Sigmoid colon (tissue), 6 donors: ENCODE measurements at regions not wholly inside any gene's neighbourhood (a gene's known extent, or its start where the extent isn't known, plus 50 kb on each side); places are given as distances from the start of the nearest gene placed in this dataset.
A peak's percentile ranks its signal among the peaks of the same experiment; 100 is the strongest.

Experiments used
- DNase-seq: peaks from one replicate; pipeline ENCODE4 v3.0.0-alpha.2; 2019
- H3K27ac ChIP-seq, 4 donors: fragments of 200-600 bp; sonication (generic); one replicate each; pipeline ENCODE4 v1.5.1; 2016 to 2019; ENCODE audit warnings: mild to moderate bottlenecking in 1 of 4
- H3K27me3 ChIP-seq, 3 donors: fragments of 200-600 bp; sonication (generic); one replicate each; pipeline ENCODE4 v1.5.1; 2019; ENCODE audit warnings: mild to moderate bottlenecking in 1 of 3
- H3K36me3 ChIP-seq, 4 donors: fragments of 200-600 bp; sonication (generic); one replicate each; pipeline ENCODE4 v1.5.1; 2016 to 2019
- H3K4me1 ChIP-seq, 4 donors: fragments of 200-600 bp; sonication (generic); one replicate each; pipeline ENCODE4 v1.5.1; 2017 to 2019
- H3K4me3 ChIP-seq, 4 donors: fragments of 200-600 bp; sonication (generic); one replicate each; pipeline ENCODE4 v1.5.1; 2017 to 2019; ENCODE audit warnings: mild to moderate bottlenecking in 2 of 4, moderate library complexity in 1 of 4
- H3K9me3 ChIP-seq, 4 donors: fragments of 200-600 bp in 3 of 4; sonication (generic) in 3 of 4; one replicate each; pipeline versions ENCODE4 v1.5.1 to v1.6.1; 2013 to 2019
- EP300 ChIP-seq, 4 donors: sonication (generic); formaldehyde crosslinking; IDR thresholded peaks; one replicate each; pipeline ENCODE4 v1.6.1; 2017; ENCODE audit warnings: antibody characterized with exemption in 4 of 4
- POLR2A ChIP-seq, 2 donors: fragments of 450-650 bp; IDR thresholded peaks; one replicate each; pipeline ENCODE4 v1.6.1; 2016; ENCODE audit warnings: antibody characterized with exemption in 2 of 2, mild to moderate bottlenecking in 2 of 2, moderate library complexity in 2 of 2
- POLR2AphosphoS5 ChIP-seq, 4 donors: sonication (generic); formaldehyde crosslinking; IDR thresholded peaks; one replicate each; pipeline ENCODE4 v1.6.1; 2017; ENCODE audit warnings: antibody characterized with exemption in 4 of 4
- WGBS, 2 donors: extraction: QIAGEN DNeasy Blood & Tissue Kit; methylation state at CpG; one replicate each; pipeline ENCODE4 v1.1.7; 2013; 5-methylcytosine and 5-hydroxymethylcytosine counted together
- intact Hi-C: fragments of 100-400 bp; cut with DNase I; formaldehyde crosslinking; loops from one replicate; pipeline ENCODE4 v1.15.1; 2023
- TF ChIP-seq, protein P1 (sequence below), 4 experiments: fragments of 450-650 bp in 3 of 4; fragments of 200-600 bp in 1 of 4; IDR thresholded peaks; one replicate each; pipeline ENCODE4 v1.5.1; 2016 to 2019; ENCODE audit warnings: antibody characterized with exemption in 4 of 4, mild to moderate bottlenecking in 3 of 4, moderate library complexity in 2 of 4
- donor health status: healthy with polysubstance abuse.
- donor health status: healthy.

DNA sequence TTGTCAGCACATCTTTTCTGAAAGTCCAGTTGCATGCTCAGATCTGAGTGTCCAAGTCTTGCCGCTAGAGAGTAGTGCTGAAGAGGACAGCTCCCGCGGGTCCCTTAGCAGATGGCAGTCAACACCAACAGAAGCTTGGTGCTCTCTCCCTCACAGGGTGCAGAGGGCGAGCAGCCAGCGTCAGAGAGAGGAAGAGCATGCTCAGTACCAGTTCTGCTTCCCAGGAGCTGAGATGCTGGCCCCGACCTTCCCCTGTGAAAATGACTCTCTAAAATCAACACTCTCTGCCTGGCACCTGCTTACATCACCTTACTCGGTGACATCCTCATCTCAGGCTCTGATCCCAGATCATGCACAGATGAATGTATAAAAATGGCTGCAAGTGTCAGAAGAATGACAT, 86.0 kb upstream of the TWIST2 start:
- WGBS, 2 donors = 22 to 23% methylated on average over 7 of the region's 7 CpGs
- no peak for TF ChIP-seq POLR2A (IDR thresholded peaks at IDR 0.05)
- TF ChIP-seq, protein P1, sequence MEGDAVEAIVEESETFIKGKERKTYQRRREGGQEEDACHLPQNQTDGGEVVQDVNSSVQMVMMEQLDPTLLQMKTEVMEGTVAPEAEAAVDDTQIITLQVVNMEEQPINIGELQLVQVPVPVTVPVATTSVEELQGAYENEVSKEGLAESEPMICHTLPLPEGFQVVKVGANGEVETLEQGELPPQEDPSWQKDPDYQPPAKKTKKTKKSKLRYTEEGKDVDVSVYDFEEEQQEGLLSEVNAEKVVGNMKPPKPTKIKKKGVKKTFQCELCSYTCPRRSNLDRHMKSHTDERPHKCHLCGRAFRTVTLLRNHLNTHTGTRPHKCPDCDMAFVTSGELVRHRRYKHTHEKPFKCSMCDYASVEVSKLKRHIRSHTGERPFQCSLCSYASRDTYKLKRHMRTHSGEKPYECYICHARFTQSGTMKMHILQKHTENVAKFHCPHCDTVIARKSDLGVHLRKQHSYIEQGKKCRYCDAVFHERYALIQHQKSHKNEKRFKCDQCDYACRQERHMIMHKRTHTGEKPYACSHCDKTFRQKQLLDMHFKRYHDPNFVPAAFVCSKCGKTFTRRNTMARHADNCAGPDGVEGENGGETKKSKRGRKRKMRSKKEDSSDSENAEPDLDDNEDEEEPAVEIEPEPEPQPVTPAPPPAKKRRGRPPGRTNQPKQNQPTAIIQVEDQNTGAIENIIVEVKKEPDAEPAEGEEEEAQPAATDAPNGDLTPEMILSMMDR (IDR thresholded peaks at IDR 0.05) = no peak
- no peak for TF ChIP-seq POLR2AphosphoS5 (IDR thresholded peaks at IDR 0.05)
- TF ChIP-seq EP300 (IDR thresholded peaks at IDR 0.05) = no peak
- H3K27ac ChIP-seq = no peak overlapping the region
- peaks cover 0 to 6% (median 0%) of the 10 kb centered on the region in 3 donors for H3K27me3 ChIP-seq
- intact Hi-C loops = no loop called here
- H3K36me3 ChIP-seq = no peaks in the 10 kb centered on the region
- H3K9me3 ChIP-seq = no peaks in the 10 kb centered on the region
- no peaks in the 10 kb centered on the region for H3K4me1 ChIP-seq
- no peak for DNase-seq
- H3K4me3 ChIP-seq = no peak overlapping the region

DNA sequence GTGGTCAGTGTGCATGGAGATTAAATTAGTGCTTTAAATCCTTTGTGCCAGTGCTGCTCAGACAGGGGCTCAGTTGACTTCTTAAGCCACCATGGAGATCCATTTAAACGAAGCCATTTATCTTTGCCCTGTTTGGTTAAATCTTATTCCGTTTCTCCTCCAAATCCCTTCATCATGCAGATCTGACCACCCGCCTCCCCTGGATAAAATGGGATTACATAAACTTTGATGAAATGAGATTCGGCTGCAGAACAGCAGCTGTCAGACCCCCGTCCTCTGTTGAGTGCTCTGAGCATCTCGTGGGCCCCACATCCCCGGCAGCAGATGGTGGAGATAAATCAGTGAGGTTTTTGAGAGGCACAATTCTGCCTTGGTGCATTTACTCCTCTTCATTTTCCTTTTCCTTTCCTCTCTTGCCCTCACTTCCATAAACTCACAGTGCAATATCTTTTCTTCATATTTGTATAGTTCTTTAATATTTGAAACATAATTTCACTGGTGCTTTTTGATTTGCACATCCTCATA, 84.4 kb upstream of the TWIST2 start:
- no peak overlapping the region for H3K4me3 ChIP-seq
- WGBS, 2 donors = 63% methylated on average over 7 of the region's 7 CpGs
- H3K27ac ChIP-seq = no peak overlapping the region
- intact Hi-C loops = no loop called here
- no peak for TF ChIP-seq EP300 (IDR thresholded peaks at IDR 0.05)
- TF ChIP-seq POLR2A (IDR thresholded peaks at IDR 0.05) = no peak
- TF ChIP-seq POLR2AphosphoS5 (IDR thresholded peaks at IDR 0.05) = no peak
- TF ChIP-seq, protein P1 (IDR thresholded peaks at IDR 0.05) = no peak
- DNase-seq = no peak
- H3K27me3 ChIP-seq = peaks cover 0 to 6% (median 0%) of the 10 kb centered on the region in 3 donors
- H3K9me3 ChIP-seq = no peaks in the 10 kb centered on the region
- no peaks in the 10 kb centered on the region for H3K36me3 ChIP-seq
- no peaks in the 10 kb centered on the region for H3K4me1 ChIP-seq

DNA sequence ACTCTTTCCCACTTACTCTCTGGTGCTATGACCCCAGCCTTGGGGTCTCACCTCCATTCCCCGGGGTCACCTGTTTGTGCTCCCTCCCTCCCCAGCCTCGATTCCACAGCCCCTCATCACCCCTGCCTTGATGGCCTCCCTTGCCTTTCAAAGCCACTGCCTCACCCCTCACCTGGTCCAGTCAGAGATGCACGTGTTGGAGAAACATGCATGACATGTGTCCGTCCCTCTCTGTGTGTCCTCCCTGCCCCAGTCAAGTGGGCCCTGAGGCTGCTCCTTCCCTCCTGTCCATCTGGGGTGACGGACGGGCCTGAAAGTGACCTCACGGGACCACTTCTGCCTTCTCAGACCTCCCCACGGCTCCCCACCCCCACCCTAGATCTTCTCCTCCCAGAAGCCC, 82.3 kb upstream of the TWIST2 start:
- intact Hi-C loops = no loop called here
- Histone ChIP-seq H3K9me3 (no peaks in the 10 kb centered on the region), H3K27me3 (peaks cover 0 to 6% (median 0%) of the 10 kb centered on the region in 3 donors), H3K27ac (no peak overlapping the region), H3K4me3 (no peak overlapping the region), H3K36me3 (no peaks in the 10 kb centered on the region), H3K4me1 (no peaks in the 10 kb centered on the region)
- TF ChIP-seq POLR2A (IDR thresholded peaks at IDR 0.05) (no peak), EP300 (IDR thresholded peaks at IDR 0.05) (no peak), POLR2AphosphoS5 (IDR thresholded peaks at IDR 0.05) (no peak)
- TF ChIP-seq, protein P1 (IDR thresholded peaks at IDR 0.05) = no peak
- DNase-seq = no peak
- WGBS, 2 donors = 70 to 74% methylated on average over 8 of the region's 8 CpGs

DNA sequence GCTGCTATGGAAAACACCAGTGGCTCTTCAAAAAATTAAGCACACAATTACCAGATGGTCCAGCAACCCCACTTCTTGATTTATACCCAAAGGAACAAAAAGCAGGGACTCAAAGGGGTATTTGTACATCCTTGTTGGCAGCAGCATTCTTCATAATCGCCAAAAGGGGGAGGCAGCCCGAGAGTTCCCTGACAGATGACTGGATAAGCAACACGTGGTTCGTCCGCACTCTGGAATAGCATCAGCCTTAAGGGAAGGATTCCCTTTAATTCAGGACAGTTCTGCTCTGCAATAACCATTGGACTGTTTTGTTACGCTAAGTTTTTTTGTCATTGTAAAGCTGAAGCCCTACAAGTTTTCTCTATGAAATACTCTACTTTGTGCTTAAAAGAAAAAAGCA, 76.7 kb upstream of the TWIST2 start:
- TF ChIP-seq EP300 (IDR thresholded peaks at IDR 0.05) (no peak), POLR2AphosphoS5 (IDR thresholded peaks at IDR 0.05) (no peak), POLR2A (IDR thresholded peaks at IDR 0.05) (no peak)
- TF ChIP-seq, protein P1 (IDR thresholded peaks at IDR 0.05) = no peak
- intact Hi-C loops = no loop called here
- H3K4me3 ChIP-seq = no peak overlapping the region
- no peaks in the 10 kb centered on the region for H3K9me3 ChIP-seq
- H3K27me3 ChIP-seq = peaks cover 0 to 4% (median 0%) of the 10 kb centered on the region in 3 donors
- H3K27ac ChIP-seq = peak overlapping the region in 1 of 4 donors; percentile 31
- H3K4me1 ChIP-seq = peaks cover 0 to 17% (median 6%) of the 10 kb centered on the region in 4 donors
- DNase-seq = no peak
- whole genome bisulfite sequencing, 2 donors = 30 to 34% methylated on average over 6 of the region's 6 CpGs
- H3K36me3 ChIP-seq = no peaks in the 10 kb centered on the region

DNA sequence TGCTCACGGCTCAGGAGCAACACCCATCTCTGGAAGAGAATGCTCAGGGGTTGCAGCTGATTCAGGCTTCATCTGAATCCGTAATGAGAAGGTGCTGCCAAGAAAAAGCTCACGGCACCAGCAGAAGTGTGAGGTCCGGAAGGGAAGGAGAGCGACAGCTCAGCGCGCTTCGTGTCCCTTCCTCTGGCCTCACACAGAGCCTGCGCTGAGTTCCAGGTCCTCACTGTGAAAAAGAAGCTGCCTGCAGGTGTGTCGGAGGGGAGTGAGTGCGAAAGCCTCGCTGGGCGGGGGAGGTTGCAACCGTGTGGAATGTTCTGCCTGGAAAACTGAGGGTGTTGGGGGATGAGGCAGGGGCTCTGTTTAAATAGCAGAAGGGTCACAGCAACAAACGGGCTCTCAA, 76.2 kb upstream of the TWIST2 start:
- Histone ChIP-seq H3K36me3 (no peaks in the 10 kb centered on the region), H3K4me1 (peaks cover 0 to 17% (median 6%) of the 10 kb centered on the region in 4 donors), H3K27ac (peak overlapping the region in 1 of 4 donors; percentile 31), H3K4me3 (peak overlapping the region in 1 of 4 donors; percentile 2), H3K27me3 (no peaks in the 10 kb centered on the region), H3K9me3 (no peaks in the 10 kb centered on the region)
- TF ChIP-seq EP300 (IDR thresholded peaks at IDR 0.05) (no peak), POLR2AphosphoS5 (IDR thresholded peaks at IDR 0.05) (no peak), POLR2A (IDR thresholded peaks at IDR 0.05) (no peak)
- TF ChIP-seq, protein P1 (IDR thresholded peaks at IDR 0.05) = no peak
- intact Hi-C loops = no loop called here
- 54 to 69% methylated on average over 15 of the region's 15 CpGs for WGBS, 2 donors
- DNase-seq = no peak
